ENCODE measurements at regions not wholly inside any gene's neighbourhood (a gene's known extent, or its start where the extent isn't known, plus 50 kb on each side); places are given as distances from the start of the nearest gene placed in this dataset.

- no peaks in the 10 kb centered on the region for H3K27me3 ChIP-seq (ENCODE audit: control insufficient read depth in 1 of 2, insufficient read depth in 2 of 2, low read length in 2 of 2)
These were observed 127.8 kb downstream of the HFE start for GRCh38 chr6:26214803-26215584.

GRCh38 chr6:26215585-26216358 is 128.5 kb downstream of the HFE start:
- no peaks in the 10 kb centered on the region for H3K9me3 ChIP-seq (ENCODE audit: control insufficient read depth in 2 of 2, insufficient read depth in 1 of 2, low read depth in 1 of 2, low read length in 1 of 2)
- peaks cover 0 to 2% of the 10 kb centered on the region in 2 donors for H3K4me1 ChIP-seq (ENCODE audit: control insufficient read depth in 2 of 2, insufficient read depth in 2 of 2, low read length in 1 of 2)
- no peaks in the 10 kb centered on the region for H3K36me3 ChIP-seq (ENCODE audit: control insufficient read depth in 2 of 2, insufficient read depth in 2 of 2, low read length in 1 of 2)
- peak overlapping the region; percentile 31 to 61 for H3K4me3 ChIP-seq (ENCODE audit: low read depth in 1 of 2, low read length in 2 of 2)
- 2% methylated on average over 31 of the region's 31 CpGs for WGBS, 2 donors
- peak overlapping the region; percentile 97 to 98 for H3K27ac ChIP-seq (ENCODE audit: low read depth in 2 of 2, low read length in 1 of 2)
- no peaks in the 10 kb centered on the region for H3K27me3 ChIP-seq (ENCODE audit: control insufficient read depth in 1 of 2, insufficient read depth in 2 of 2, low read length in 2 of 2)

More at GRCh38 chr6:26214803-26215584, 127.8 kb downstream of the HFE start:
- Histone ChIP-seq H3K4me1 (ENCODE audit: control insufficient read depth in 2 of 2, insufficient read depth in 2 of 2, low read length in 1 of 2) (peaks cover 0 to 2% of the 10 kb centered on the region in 2 donors), H3K9me3 (ENCODE audit: control insufficient read depth in 2 of 2, insufficient read depth in 1 of 2, low read depth in 1 of 2, low read length in 1 of 2) (no peaks in the 10 kb centered on the region), H3K36me3 (ENCODE audit: control insufficient read depth in 2 of 2, insufficient read depth in 2 of 2, low read length in 1 of 2) (no peaks in the 10 kb centered on the region), H3K27ac (ENCODE audit: low read depth in 2 of 2, low read length in 1 of 2) (peak overlapping the region; percentile 97 to 98), H3K4me3 (ENCODE audit: low read depth in 1 of 2, low read length in 2 of 2) (peak overlapping the region; percentile 31 to 61)
- WGBS, 2 donors: 20 to 26% methylated on average over 32 of the region's 32 CpGs

GRCh38 chr6:26216359-26216885 is 129.2 kb downstream of the HFE start:
- H3K27me3 ChIP-seq (ENCODE audit: control insufficient read depth in 1 of 2, insufficient read depth in 2 of 2, low read length in 2 of 2): no peaks in the 10 kb centered on the region
- H3K4me3 ChIP-seq (ENCODE audit: low read depth in 1 of 2, low read length in 2 of 2): peak overlapping the region; percentile 31 to 61
- 1% methylated on average over 22 of the region's 22 CpGs for WGBS, 2 donors
- no peaks in the 10 kb centered on the region for H3K36me3 ChIP-seq (ENCODE audit: control insufficient read depth in 2 of 2, insufficient read depth in 2 of 2, low read length in 1 of 2)
- peaks cover 0 to 2% of the 10 kb centered on the region in 2 donors for H3K4me1 ChIP-seq (ENCODE audit: control insufficient read depth in 2 of 2, insufficient read depth in 2 of 2, low read length in 1 of 2)
- peak overlapping the region; percentile 97 to 98 for H3K27ac ChIP-seq (ENCODE audit: low read depth in 2 of 2, low read length in 1 of 2)
- H3K9me3 ChIP-seq (ENCODE audit: control insufficient read depth in 2 of 2, insufficient read depth in 1 of 2, low read depth in 1 of 2, low read length in 1 of 2): no peaks in the 10 kb centered on the region

GRCh38 chr6:26216886-26217713 is 129.9 kb downstream of the HFE start:
- H3K27ac ChIP-seq (ENCODE audit: low read depth in 2 of 2, low read length in 1 of 2): peak overlapping the region; percentile 94 to 98
- no peaks in the 10 kb centered on the region for H3K9me3 ChIP-seq (ENCODE audit: control insufficient read depth in 2 of 2, insufficient read depth in 1 of 2, low read depth in 1 of 2, low read length in 1 of 2)
- WGBS, 2 donors: 1% methylated on average over 44 of the region's 44 CpGs
- H3K27me3 ChIP-seq (ENCODE audit: control insufficient read depth in 1 of 2, insufficient read depth in 2 of 2, low read length in 2 of 2): no peaks in the 10 kb centered on the region
- H3K4me3 ChIP-seq (ENCODE audit: low read depth in 1 of 2, low read length in 2 of 2): peak overlapping the region; percentile 54 to 61
- H3K4me1 ChIP-seq (ENCODE audit: control insufficient read depth in 2 of 2, insufficient read depth in 2 of 2, low read length in 1 of 2): peaks cover 0 to 2% of the 10 kb centered on the region in 2 donors
- no peaks in the 10 kb centered on the region for H3K36me3 ChIP-seq (ENCODE audit: control insufficient read depth in 2 of 2, insufficient read depth in 2 of 2, low read length in 1 of 2)

- Histone ChIP-seq H3K27ac (ENCODE audit: low read depth in 2 of 2, low read length in 1 of 2) (peak overlapping the region; percentile 86 to 98), H3K4me1 (ENCODE audit: control insufficient read depth in 2 of 2, insufficient read depth in 2 of 2, low read length in 1 of 2) (peaks cover 0 to 2% of the 10 kb centered on the region in 2 donors), H3K4me3 (ENCODE audit: low read depth in 1 of 2, low read length in 2 of 2) (peak overlapping the region in 1 of 2 donors; percentile 61), H3K27me3 (ENCODE audit: control insufficient read depth in 1 of 2, insufficient read depth in 2 of 2, low read length in 2 of 2) (no peaks in the 10 kb centered on the region), H3K9me3 (ENCODE audit: control insufficient read depth in 2 of 2, insufficient read depth in 1 of 2, low read depth in 1 of 2, low read length in 1 of 2) (no peaks in the 10 kb centered on the region), H3K36me3 (ENCODE audit: control insufficient read depth in 2 of 2, insufficient read depth in 2 of 2, low read length in 1 of 2) (no peaks in the 10 kb centered on the region)
- 12 to 13% methylated on average over 10 of the region's 10 CpGs for WGBS, 2 donors
These were observed 130.5 kb downstream of the HFE start for GRCh38 chr6:26217714-26218075.

- H3K4me3 ChIP-seq (ENCODE audit: low read depth in 1 of 2, low read length in 2 of 2): no peak overlapping the region
- no peaks in the 10 kb centered on the region for H3K27me3 ChIP-seq (ENCODE audit: control insufficient read depth in 1 of 2, insufficient read depth in 2 of 2, low read length in 2 of 2)
- H3K9me3 ChIP-seq (ENCODE audit: control insufficient read depth in 2 of 2, insufficient read depth in 1 of 2, low read depth in 1 of 2, low read length in 1 of 2): no peaks in the 10 kb centered on the region
- 88 to 92% methylated on average over 2 of the region's 2 CpGs for WGBS, 2 donors
- H3K4me1 ChIP-seq (ENCODE audit: control insufficient read depth in 2 of 2, insufficient read depth in 2 of 2, low read length in 1 of 2): peaks cover 0 to 2% of the 10 kb centered on the region in 2 donors
- H3K36me3 ChIP-seq (ENCODE audit: control insufficient read depth in 2 of 2, insufficient read depth in 2 of 2, low read length in 1 of 2): no peaks in the 10 kb centered on the region
- no peak overlapping the region for H3K27ac ChIP-seq (ENCODE audit: low read depth in 2 of 2, low read length in 1 of 2)
These were observed 131.6 kb downstream of the HFE start for GRCh38 chr6:26218824-26219223.

- no peaks in the 10 kb centered on the region for H3K27me3 ChIP-seq (ENCODE audit: control insufficient read depth in 1 of 2, insufficient read depth in 2 of 2, low read length in 2 of 2)
- peaks cover 0 to 3% of the 10 kb centered on the region in 2 donors for H3K36me3 ChIP-seq (ENCODE audit: control insufficient read depth in 2 of 2, insufficient read depth in 2 of 2, low read length in 1 of 2)
- peaks cover 0 to 4% of the 10 kb centered on the region in 2 donors for H3K4me1 ChIP-seq (ENCODE audit: control insufficient read depth in 2 of 2, insufficient read depth in 2 of 2, low read length in 1 of 2)
- H3K9me3 ChIP-seq (ENCODE audit: control insufficient read depth in 2 of 2, insufficient read depth in 1 of 2, low read depth in 1 of 2, low read length in 1 of 2): peaks cover 0 to 4% of the 10 kb centered on the region in 2 donors
- no peak overlapping the region for H3K27ac ChIP-seq (ENCODE audit: low read depth in 2 of 2, low read length in 1 of 2)
- H3K4me3 ChIP-seq (ENCODE audit: low read depth in 1 of 2, low read length in 2 of 2): no peak overlapping the region
- WGBS, 2 donors: 71 to 85% methylated on average over 5 of the region's 5 CpGs
These were observed 133.1 kb downstream of the HFE start for GRCh38 chr6:26220145-26220970.

- H3K9me3 ChIP-seq (ENCODE audit: control insufficient read depth in 2 of 2, insufficient read depth in 1 of 2, low read depth in 1 of 2, low read length in 1 of 2): peaks cover 0 to 5% of the 10 kb centered on the region in 2 donors
- H3K4me3 ChIP-seq (ENCODE audit: low read depth in 1 of 2, low read length in 2 of 2): no peak overlapping the region
- no peak overlapping the region for H3K27ac ChIP-seq (ENCODE audit: low read depth in 2 of 2, low read length in 1 of 2)
- H3K36me3 ChIP-seq (ENCODE audit: control insufficient read depth in 2 of 2, insufficient read depth in 2 of 2, low read length in 1 of 2): peaks cover 0 to 5% of the 10 kb centered on the region in 2 donors
- WGBS, 2 donors: 95% methylated on average over 4 of the region's 4 CpGs
- no peaks in the 10 kb centered on the region for H3K27me3 ChIP-seq (ENCODE audit: control insufficient read depth in 1 of 2, insufficient read depth in 2 of 2, low read length in 2 of 2)
- peaks cover 0 to 7% of the 10 kb centered on the region in 2 donors for H3K4me1 ChIP-seq (ENCODE audit: control insufficient read depth in 2 of 2, insufficient read depth in 2 of 2, low read length in 1 of 2)
These were observed 134.0 kb downstream of the HFE start for GRCh38 chr6:26221186-26221585.
